ENCODE measurements at regions not wholly inside any gene's neighbourhood (a gene's known extent, or its start where the extent isn't known, plus 50 kb on each side); places are given as distances from the start of the nearest gene placed in this dataset.

GRCh38 chr6:140597181-140597580 is 1222.7 kb upstream of the CITED2 start:
- H3K4me3 ChIP-seq (ENCODE audit: low read depth, low read length), result no peak overlapping the region
- DNase-seq (ENCODE audit: low read depth), result no peak
- no peak for TF ChIP-seq CTCF (IDR thresholded peaks at IDR 0.05; ENCODE audit: low read depth, low read length)
- TF ChIP-seq MAX (IDR thresholded peaks at IDR 0.05; ENCODE audit: low read depth, low read length), result no peak
- TF ChIP-seq MYC (IDR thresholded peaks at IDR 0.05; ENCODE audit: low read depth, low read length), result no peak
- no peak for TF ChIP-seq POLR2A (IDR thresholded peaks at IDR 0.05; ENCODE audit: extremely low read depth, insufficient read length)

- no peak for TF ChIP-seq MAX (IDR thresholded peaks at IDR 0.05; ENCODE audit: low read depth, low read length)
- no peak for TF ChIP-seq POLR2A (IDR thresholded peaks at IDR 0.05; ENCODE audit: extremely low read depth, insufficient read length)
- TF ChIP-seq MYC (IDR thresholded peaks at IDR 0.05; ENCODE audit: low read depth, low read length), result no peak
- TF ChIP-seq CTCF (IDR thresholded peaks at IDR 0.05; ENCODE audit: low read depth, low read length), result no peak
- no peak overlapping the region for H3K4me3 ChIP-seq (ENCODE audit: low read depth, low read length)
- DNase-seq (ENCODE audit: low read depth), result no peak
These were observed 1220.3 kb upstream of the CITED2 start for GRCh38 chr6:140594806-140595128.

GRCh38 chr6:140592877-140593276 is 1218.4 kb upstream of the CITED2 start:
- DNase-seq (ENCODE audit: low read depth), result no peak
- no peak overlapping the region for H3K4me3 ChIP-seq (ENCODE audit: low read depth, low read length)
- TF ChIP-seq CTCF (IDR thresholded peaks at IDR 0.05; ENCODE audit: low read depth, low read length), result no peak

GRCh38 chr6:140590641-140591040 is 1216.2 kb upstream of the CITED2 start:
- no peak for DNase-seq (ENCODE audit: low read depth)
- TF ChIP-seq CTCF (IDR thresholded peaks at IDR 0.05; ENCODE audit: low read depth, low read length), result no peak
- no peak for TF ChIP-seq MYC (IDR thresholded peaks at IDR 0.05; ENCODE audit: low read depth, low read length)
- TF ChIP-seq MAX (IDR thresholded peaks at IDR 0.05; ENCODE audit: low read depth, low read length), result no peak
- no peak for TF ChIP-seq POLR2A (IDR thresholded peaks at IDR 0.05; ENCODE audit: extremely low read depth, insufficient read length)
- H3K4me3 ChIP-seq (ENCODE audit: low read depth, low read length), result no peak overlapping the region

GRCh38 chr6:140586426-140587061 is 1212.1 kb upstream of the CITED2 start:
- no peak for DNase-seq (ENCODE audit: low read depth)
- TF ChIP-seq MAX (IDR thresholded peaks at IDR 0.05; ENCODE audit: low read depth, low read length), result no peak
- no peak for TF ChIP-seq MYC (IDR thresholded peaks at IDR 0.05; ENCODE audit: low read depth, low read length)
- no peak for TF ChIP-seq CTCF (IDR thresholded peaks at IDR 0.05; ENCODE audit: low read depth, low read length)
- no peak for TF ChIP-seq POLR2A (IDR thresholded peaks at IDR 0.05; ENCODE audit: extremely low read depth, insufficient read length)
- H3K4me3 ChIP-seq (ENCODE audit: low read depth, low read length), result no peak overlapping the region

- no peak for DNase-seq (ENCODE audit: low read depth)
- TF ChIP-seq MAX (IDR thresholded peaks at IDR 0.05; ENCODE audit: low read depth, low read length) (no peak), MYC (IDR thresholded peaks at IDR 0.05; ENCODE audit: low read depth, low read length) (no peak), CTCF (IDR thresholded peaks at IDR 0.05; ENCODE audit: low read depth, low read length) (no peak), POLR2A (IDR thresholded peaks at IDR 0.05; ENCODE audit: extremely low read depth, insufficient read length) (no peak)
- no peak overlapping the region for H3K4me3 ChIP-seq (ENCODE audit: low read depth, low read length)
These were observed 1207.2 kb upstream of the CITED2 start for GRCh38 chr6:140581601-140582000.
